Kidney tubule cell (primary cell): ENCODE measurements at regions not wholly inside any gene's neighbourhood (a gene's known extent, or its start where the extent isn't known, plus 50 kb on each side); places are given as distances from the start of the nearest gene placed in this dataset.

Experiments used
- DNase-seq: peaks from one replicate; pipeline ENCODE4 v3.0.0-alpha.2; 2018; ENCODE audit warnings: low spot score

DNA sequence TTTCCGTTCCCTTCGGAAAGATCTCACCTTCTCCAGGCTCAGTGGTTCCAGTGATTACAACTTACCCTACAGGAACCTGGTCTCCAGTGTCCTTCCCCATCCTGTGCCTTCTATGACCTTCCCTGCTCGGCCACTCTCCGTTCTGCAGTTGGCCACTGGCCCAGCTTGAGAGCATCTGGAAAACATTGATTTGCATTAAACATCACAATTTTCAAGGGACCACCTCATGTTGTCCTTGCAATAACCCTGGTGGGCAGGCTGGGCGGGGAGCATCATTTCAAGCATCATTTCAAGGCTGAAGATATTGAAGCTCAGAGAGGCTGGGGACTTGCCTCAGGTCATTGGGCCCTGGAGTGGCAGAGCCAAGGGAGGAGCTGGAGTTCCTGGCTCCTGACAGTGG is 177.4 kb downstream of the SEC61B start:
- DNase-seq, result no peak

DNA sequence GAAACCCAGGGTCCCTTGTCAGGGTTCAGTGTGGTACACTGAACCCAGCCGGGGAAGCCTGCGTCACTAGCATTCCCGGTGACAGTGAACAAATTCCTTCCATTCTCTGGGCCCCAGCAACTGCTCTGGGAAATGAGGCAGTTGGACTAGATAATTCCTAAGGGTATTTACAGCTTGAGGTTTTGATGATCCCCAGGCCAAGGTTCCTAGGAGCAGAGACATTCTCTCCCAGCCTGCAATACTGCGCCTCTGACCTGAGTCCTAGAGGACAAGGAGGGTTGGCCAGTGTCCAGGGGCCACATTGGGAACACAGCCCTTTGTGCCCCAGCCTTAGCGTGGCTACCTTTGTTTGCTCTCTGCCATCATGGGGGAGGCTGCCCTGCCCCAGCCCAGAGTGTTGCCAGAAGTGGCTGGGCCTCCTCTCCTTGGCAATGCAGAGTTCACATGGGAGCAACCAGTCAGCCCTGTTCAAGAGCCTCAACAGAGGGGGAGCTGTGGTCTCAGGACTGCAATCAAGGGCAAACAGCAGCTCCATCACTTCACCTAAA is 178.2 kb downstream of the SEC61B start:
- DNase-seq, result no peak

GRCh38 chr9:99401680-99402504 is 179.8 kb downstream of the SEC61B start:
- DNase-seq, result no peak

DNA sequence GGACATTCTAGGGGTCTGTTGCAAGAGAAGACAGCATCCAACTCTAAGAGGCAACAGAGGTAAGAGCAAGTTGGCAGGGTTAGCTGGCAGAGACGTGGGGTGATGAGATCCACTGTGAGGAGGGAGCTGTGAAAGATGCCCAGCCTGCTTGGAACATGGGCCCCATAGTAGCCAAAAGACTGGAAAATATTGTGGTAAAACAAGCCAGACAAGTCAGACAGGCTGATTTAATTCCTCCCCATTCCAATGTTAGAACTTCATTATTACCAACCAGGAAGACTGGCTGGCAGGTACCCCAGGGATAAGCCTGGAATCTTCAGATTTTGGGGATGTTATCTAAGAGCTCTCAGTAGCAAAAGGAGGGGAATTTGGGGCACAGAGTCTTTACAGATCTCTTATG is 181.3 kb downstream of the SEC61B start:
- DNase-seq, result no peak

- DNase-seq, result no peak
These were observed 183.3 kb downstream of the SEC61B start for GRCh38 chr9:99405359-99405758.

DNA sequence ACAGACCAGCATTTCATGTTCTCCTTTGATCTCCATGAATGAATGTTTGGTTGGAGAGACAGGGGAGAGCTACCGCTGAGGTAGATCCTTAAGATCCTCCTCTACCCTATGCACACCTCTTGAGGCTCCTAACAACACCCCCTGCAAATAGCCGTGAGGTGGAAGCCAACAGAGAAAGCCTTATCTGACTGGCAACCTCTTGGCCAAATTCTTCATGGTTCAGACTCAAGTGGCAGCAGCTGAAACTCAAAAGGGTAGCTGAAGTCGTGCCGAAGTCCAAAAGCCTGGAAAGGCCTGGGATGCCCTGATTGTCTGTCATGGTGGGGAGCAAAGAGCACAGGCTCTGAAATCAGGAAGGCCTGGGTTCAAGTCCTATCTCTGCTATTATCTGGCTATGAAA is 184.9 kb downstream of the SEC61B start:
- no peak for DNase-seq

DNA sequence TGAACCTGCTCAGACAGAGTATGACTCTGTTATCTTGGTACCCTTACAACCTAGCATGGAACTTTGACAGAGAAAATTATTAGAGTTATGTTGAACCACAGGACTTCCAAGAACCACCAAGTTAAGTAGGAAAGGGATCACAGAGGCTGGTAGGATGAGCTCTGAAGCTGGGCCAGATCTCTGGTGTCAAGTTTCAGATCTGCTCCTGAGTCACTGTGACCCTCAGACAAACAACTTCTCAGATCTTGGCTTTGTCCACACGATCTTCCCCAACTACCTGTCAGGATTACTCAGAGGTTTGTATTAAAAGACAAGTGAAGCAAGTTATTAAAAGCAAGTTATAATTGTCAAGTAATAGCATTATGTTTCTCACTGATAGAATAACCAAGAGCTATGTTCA is 189.0 kb downstream of the SEC61B start:
- DNase-seq, result peak; percentile 17

- DNase-seq, result no peak
These were observed 189.5 kb downstream of the SEC61B start for GRCh38 chr9:99411479-99412115.

DNA sequence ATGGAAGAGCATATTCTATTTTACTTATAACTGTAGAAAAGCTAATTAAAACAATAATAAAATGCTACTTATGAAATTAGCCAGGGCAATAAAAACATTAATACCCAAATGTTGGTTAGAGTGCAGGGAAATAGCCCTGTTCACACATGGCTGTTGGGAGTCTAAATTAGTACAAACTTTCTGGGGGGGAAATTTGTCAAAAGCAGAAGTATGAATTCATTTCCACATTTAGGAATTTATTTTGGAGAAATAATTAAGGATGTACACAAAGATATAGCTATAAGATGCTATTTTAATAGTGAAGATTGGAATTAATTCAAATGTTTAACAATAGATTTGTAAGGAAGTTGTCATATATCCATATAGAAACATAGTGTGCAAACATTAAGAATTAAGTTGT is 190.5 kb downstream of the SEC61B start:
- DNase-seq, result no peak

DNA sequence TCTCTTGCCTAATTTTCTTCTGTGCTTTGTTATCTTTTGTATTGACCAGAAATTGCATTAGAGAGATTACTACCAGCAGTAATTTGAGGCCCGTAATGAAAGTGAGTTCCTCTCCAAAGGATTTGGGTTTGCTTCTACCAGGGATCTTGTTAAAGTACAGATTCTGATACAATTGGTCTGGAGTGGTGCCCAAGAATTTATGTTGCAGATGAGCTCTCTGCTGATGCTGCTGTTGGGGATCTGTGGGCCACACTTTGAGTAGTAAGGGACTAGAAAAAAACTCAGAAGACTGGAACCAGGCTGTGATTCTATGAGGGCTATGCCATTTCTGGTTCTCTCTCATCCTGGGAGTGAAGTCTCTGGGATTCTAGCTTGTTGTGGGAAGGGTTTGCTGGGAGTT is 192.2 kb downstream of the SEC61B start:
- no peak for DNase-seq

DNA sequence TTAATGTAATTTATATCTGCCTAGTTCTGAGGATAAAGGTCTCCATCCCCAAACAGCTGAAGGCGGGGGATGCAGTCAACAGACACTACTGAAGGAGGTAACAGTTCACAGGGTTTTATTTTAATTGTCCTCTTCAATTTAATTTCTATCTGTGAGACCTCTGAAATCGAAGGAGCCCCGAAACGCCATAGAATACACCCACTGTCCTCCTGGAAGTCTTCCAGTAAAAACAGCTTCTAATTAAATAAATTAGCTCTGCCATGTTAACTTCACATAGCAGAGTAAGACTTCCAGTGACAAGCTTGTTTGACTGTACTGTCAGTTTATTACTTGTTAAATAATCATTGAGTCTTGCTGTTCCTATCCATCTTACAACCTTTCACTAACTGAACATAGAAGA is 193.5 kb downstream of the SEC61B start:
- DNase-seq, result no peak

- peak; percentile 36 for DNase-seq
These were observed 193.9 kb downstream of the SEC61B start for GRCh38 chr9:99416007-99416406.

GRCh38 chr9:99419070-99419469 is 197.0 kb downstream of the SEC61B start:
- DNase-seq, result no peak

DNA sequence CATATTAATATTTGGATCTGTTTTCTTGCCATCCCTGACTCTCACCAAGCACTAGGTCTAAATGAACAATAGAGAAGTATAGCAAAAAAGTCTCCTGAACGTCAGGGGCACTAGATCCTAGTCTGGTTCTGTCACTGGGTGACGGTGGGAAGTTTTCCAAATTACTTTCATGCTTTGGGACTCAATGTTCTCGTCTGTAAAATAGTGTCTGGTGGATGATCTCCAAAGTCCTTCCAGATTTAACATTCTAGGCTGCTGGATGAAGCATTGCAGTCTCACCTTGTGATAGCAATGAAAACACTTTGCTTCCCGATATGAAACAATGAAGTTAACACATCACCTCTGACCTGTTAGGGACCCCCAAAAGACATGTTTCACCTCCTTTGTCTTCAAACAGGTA is 199.3 kb downstream of the SEC61B start:
- DNase-seq, result no peak

DNA sequence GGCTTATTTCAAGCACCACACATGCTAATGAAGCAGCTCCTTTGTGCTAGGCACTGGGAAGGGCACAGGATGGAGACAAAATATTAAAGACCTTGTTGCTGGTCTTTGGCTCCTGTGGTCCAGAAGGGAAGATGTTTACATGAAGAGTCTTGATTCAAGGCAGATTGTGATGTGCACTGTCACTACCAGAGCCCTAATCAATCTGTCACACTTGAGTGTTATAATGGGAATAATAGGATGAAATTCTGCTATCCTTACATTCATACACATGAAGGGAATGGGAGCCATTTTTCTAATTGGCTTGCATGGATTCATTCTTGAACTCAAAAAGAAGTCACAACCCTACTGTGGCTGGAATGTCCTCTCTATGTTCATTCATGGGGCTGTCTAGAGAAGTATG is 203.0 kb downstream of the SEC61B start:
- no peak for DNase-seq

- DNase-seq, result no peak
These were observed 204.1 kb downstream of the SEC61B start for GRCh38 chr9:99425923-99426842.

GRCh38 chr9:99427260-99427659 is 205.2 kb downstream of the SEC61B start:
- DNase-seq, result no peak

DNA sequence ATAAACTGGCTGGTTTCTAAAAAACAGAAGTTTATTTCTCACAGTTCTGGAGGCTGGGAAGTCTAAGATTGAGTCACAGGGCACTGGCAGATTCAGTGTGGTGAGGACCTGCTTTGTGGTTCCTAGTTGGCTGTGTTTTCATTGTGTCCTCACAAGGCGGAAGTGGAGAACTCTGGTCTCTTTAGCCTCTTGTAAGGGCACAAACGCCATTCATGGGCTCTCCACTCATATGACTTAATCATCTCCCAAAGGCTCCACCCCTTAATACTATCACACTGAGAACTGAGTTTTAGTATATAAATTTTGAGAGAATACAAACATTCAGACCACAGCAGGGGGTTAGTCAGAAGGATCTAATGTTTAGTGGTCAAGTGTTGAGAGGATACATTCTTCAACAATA is 208.2 kb downstream of the SEC61B start:
- DNase-seq, result peak; percentile 8

GRCh38 chr9:99431103-99431502 is 209.0 kb downstream of the SEC61B start:
- DNase-seq, result peak; percentile 53

DNA sequence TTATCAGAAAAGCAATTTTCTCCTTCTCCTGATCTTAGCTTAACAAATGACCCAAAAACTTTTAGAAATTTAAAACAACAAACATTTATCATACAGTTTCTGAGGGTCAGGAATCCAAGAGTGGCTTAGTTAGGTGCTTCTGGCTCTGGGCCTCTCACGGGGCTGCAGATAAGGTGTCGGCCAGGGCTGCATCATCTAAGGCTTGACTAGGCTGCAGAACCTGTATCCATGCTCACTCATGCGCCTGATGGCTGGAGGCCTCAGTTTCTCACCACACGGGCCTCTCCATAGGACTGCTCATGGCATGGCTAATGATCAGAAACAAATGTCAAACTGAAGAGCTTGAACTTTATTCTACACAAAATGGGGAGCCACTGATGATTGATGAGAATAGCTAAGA is 210.0 kb downstream of the SEC61B start:
- DNase-seq, result no peak

- DNase-seq, result no peak
These were observed 211.0 kb downstream of the SEC61B start for GRCh38 chr9:99433095-99433494.

DNA sequence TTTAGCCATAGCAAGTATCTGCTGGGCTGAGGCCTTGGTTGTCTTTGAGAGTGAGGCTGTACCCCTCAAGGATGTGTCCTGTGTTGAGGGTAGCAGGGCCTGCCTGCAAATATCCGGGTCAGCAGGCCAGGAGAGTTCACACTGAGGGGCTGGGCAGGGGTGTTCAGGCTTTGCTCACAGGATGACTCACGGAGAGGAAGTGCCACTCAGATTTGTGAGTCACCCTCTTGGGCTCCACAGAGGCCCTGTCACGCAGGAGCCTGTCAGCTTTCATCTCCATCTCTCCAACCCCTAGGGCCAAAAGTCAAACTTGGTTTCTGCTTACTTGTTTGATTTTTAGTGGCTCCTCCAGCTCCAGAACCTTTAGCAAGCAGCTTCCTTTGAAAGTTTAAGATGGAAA is 211.5 kb downstream of the SEC61B start:
- peak; percentile 91 for DNase-seq
